GM23338 (cell line): ENCODE measurements at regions not wholly inside any gene's neighbourhood (a gene's known extent, or its start where the extent isn't known, plus 50 kb on each side); places are given as distances from the start of the nearest gene placed in this dataset.

Source experiments
- ATAC-seq: fragments of 200-7000 bp; cut with Tn5 transposase; 3 replicates; pipeline ENCODE4 v1.9.1; 2020
- DNase-seq: peaks from one replicate; pipeline ENCODE4 v3.0.0-alpha.2; 2015; ENCODE audit warnings: low spot score
- H2AFZ ChIP-seq: fragments of 200-600 bp; sonication (generic); 2 replicates; pipeline ENCODE4 v1.8.0; 2016; ENCODE audit warnings: antibody characterized with exemption, mild to moderate bottlenecking, moderate library complexity
- H3F3A ChIP-seq: fragments of 200-600 bp; sonication (generic); replicated peaks from 2 replicates; pipeline ENCODE4 v1.8.0; 2017; ENCODE audit warnings: antibody characterized with exemption, mixed run types, low read depth
- H3K27ac ChIP-seq: fragments of 200-600 bp; sonication (generic); 2 replicates; pipeline ENCODE4 v1.6.1; 2016; ENCODE audit warnings: low read depth
- H3K27me3 ChIP-seq: fragments of 200-600 bp; sonication (generic); 2 replicates; pipeline ENCODE4 v1.8.0; 2016; ENCODE audit warnings: mild to moderate bottlenecking, mixed run types, moderate library complexity; ENCODE audit not compliant: insufficient read depth
- H3K36me3 ChIP-seq: fragments of 200-600 bp; sonication (generic); 2 replicates; pipeline ENCODE4 v1.8.0; 2016; ENCODE audit warnings: mild to moderate bottlenecking; ENCODE audit not compliant: insufficient read depth
- H3K4me1 ChIP-seq: fragments of 200-600 bp; sonication (generic); 2 replicates; pipeline ENCODE4 v1.8.0; 2016; ENCODE audit warnings: mild to moderate bottlenecking, moderate library complexity; ENCODE audit not compliant: insufficient read depth
- H3K4me2 ChIP-seq: fragments of 200-600 bp; sonication (generic); 2 replicates; pipeline ENCODE4 v1.7.1; 2017; ENCODE audit warnings: mixed run types
- H3K4me3 ChIP-seq: fragments of 200-600 bp; sonication (generic); 2 replicates; pipeline ENCODE4 v1.6.1; 2016; ENCODE audit warnings: mixed run types
- H3K79me2 ChIP-seq: fragments of 200-600 bp; sonication (generic); replicated peaks from 2 replicates; pipeline ENCODE4 v1.8.0; 2017; ENCODE audit warnings: mild to moderate bottlenecking; ENCODE audit not compliant: insufficient read depth
- H3K9me2 ChIP-seq: fragments of 200-600 bp; sonication (generic); 2 replicates; pipeline ENCODE4 v1.8.0; 2017; ENCODE audit not compliant: insufficient read depth
- H4K20me1 ChIP-seq: fragments of 200-600 bp; sonication (generic); replicated peaks from 2 replicates; pipeline ENCODE4 v1.8.0; 2017; ENCODE audit warnings: mild to moderate bottlenecking; ENCODE audit not compliant: insufficient read depth
- H3K27ac Mint-ChIP-seq: 2 replicates; pipeline ENCODE4 v1.8.0; 2020; ENCODE audit warnings: inconsistent platforms, mild to moderate bottlenecking, moderate library complexity, mixed read lengths
- H3K27me3 Mint-ChIP-seq: 3 replicates; pipeline ENCODE4 v1.8.0; 2022; ENCODE audit warnings: low read depth, mild to moderate bottlenecking, moderate library complexity, mixed read lengths, inconsistent platforms; ENCODE audit not compliant: insufficient read depth, poor library complexity
- H3K36me3 Mint-ChIP-seq: 3 replicates; pipeline ENCODE4 v1.8.0; 2021; ENCODE audit warnings: low read depth, mild to moderate bottlenecking, inconsistent platforms, moderate library complexity, mixed read lengths
- H3K4me1 Mint-ChIP-seq: 3 replicates; pipeline ENCODE4 v1.8.0; 2020; ENCODE audit warnings: mild to moderate bottlenecking, inconsistent platforms, mixed read lengths
- H3K4me3 Mint-ChIP-seq: 3 replicates; pipeline ENCODE4 v1.8.0; 2021; ENCODE audit warnings: moderate library complexity, mild to moderate bottlenecking, inconsistent platforms, mixed read lengths
- H3K9me3 Mint-ChIP-seq: 3 replicates; pipeline ENCODE4 v1.8.0; 2020; ENCODE audit warnings: moderate library complexity, mild to moderate bottlenecking, inconsistent platforms, mixed read lengths
- EZH2 ChIP-seq: fragments of 200-600 bp; sonication (generic); IDR thresholded peaks from one replicate; pipeline ENCODE4 v1.8.0; 2017; ENCODE audit warnings: antibody characterized with exemption, mild to moderate bottlenecking, low read depth; ENCODE audit not compliant: unreplicated experiment
- JUNB ChIP-seq: IDR thresholded peaks from one replicate; pipeline ENCODE4 v1.6.1; 2016; ENCODE audit warnings: antibody characterized with exemption; ENCODE audit not compliant: unreplicated experiment
- NANOG ChIP-seq: IDR thresholded peaks from 2 replicates; pipeline ENCODE4 v1.6.1; 2016; ENCODE audit warnings: antibody characterized with exemption, borderline replicate concordance
- POLR2AphosphoS5 ChIP-seq: IDR thresholded peaks from 2 replicates; pipeline ENCODE4 v1.6.1; 2016; ENCODE audit warnings: antibody characterized with exemption, low read depth
- STAT1 ChIP-seq: IDR thresholded peaks from one replicate; pipeline ENCODE4 v1.6.1; 2016; ENCODE audit warnings: antibody characterized with exemption; ENCODE audit not compliant: unreplicated experiment
- ZNF114 ChIP-seq: fragments of 250-450 bp; sonication (Bioruptor Pico); IDR thresholded peaks from 2 replicates; pipeline ENCODE4 v1.5.0; 2020; ENCODE audit warnings: mild to moderate bottlenecking, moderate library complexity
- ZNF331 ChIP-seq: fragments of 250-450 bp; sonication (Bioruptor Pico); IDR thresholded peaks from 2 replicates; pipeline ENCODE4 v1.5.0; 2020; ENCODE audit warnings: low read depth, mild to moderate bottlenecking, moderate library complexity
- TF ChIP-seq, protein P1 (sequence below): fragments of 250-450 bp; sonication (Bioruptor Pico); IDR thresholded peaks from 2 replicates; pipeline ENCODE4 v1.5.0; 2020; ENCODE audit warnings: mild to moderate bottlenecking, moderate library complexity
- TF ChIP-seq, protein P2 (sequence below): IDR thresholded peaks from 2 replicates; pipeline ENCODE4 v1.6.1; 2016; ENCODE audit warnings: antibody characterized with exemption
- TF ChIP-seq, protein P3 (sequence below), 2 experiments: fragments of 200-600 bp in 1 of 2; sonication (generic) in 1 of 2; conservative IDR thresholded peaks; 2 replicates each; pipeline versions ENCODE4 v1.5.1 to v1.6.1; 2016 to 2017; ENCODE audit warnings: antibody characterized with exemption in 2 of 2, low read depth in 2 of 2, mild to moderate bottlenecking in 2 of 2, moderate library complexity in 1 of 2

DNA sequence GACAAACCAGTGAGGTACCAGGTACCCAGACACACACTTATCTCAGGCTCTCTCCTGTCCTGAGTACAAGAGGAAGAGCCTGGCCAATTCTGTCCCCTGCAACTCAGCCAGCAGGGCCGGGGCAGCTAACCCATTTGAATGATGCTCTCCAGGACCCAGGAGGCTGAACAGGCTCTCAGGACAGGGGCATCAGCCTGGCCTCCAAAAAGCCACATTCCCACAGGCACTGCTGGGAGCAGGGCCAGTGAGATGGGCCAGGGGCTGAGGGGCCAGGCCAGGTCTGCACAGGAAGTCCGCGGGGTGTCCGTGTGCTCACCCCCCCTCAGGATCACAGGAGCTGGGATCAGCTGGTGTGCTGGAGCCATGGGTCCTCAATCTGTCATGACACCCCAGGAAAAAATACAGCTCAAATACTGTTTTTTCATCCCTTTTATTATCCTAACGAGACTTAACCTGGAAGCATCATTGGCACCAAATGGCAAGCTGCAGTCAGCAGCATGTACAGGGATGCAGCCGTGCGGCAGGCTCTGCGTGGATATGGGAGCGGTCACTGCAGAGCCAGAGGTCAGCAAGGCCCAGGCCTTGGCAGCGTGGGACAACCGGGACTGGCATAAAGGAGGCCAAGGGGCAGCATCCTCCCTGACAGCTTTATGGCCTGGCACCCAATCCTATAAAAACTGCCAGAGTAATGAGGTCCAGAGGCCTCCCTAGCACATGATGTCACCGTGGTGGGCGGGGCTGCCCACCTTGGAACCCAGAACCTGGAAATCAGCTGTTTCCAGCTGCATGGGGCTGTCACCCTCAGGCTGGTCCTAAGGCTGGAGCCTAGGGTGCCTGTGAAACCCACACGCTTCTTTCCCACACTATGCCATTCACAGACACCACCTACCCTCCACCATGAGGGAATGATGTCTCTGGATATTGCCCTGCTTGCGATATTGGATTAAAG lies 276.7 kb downstream of the C16orf95 start:
- TF ChIP-seq NANOG (no peak), ZNF331 (CRISPR knock-in tag) (no peak)

DNA sequence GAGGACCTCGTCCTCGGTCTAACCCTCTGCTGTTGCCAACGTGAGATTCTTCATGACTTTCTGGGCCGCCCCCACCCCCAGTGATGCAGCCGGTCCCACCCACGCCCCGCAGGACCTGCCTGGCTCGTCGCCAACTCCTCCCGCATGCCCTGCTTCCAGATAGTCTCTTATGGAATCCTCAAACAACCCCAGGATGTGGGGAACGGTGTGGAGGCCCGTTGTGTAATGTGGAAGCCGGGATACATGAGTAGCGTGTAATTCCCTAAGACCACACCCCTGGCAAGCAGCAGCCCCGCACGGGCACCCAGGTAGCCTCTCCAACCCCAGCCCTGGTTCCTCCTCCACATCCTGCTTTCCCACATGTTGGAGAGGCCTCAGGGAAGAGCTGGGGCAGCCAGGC lies 275.9 kb downstream of the C16orf95 start:
- TF ChIP-seq POLR2AphosphoS5 (no peak), JUNB (no peak), NANOG (no peak), EZH2 (no peak), STAT1 (no peak), ZNF114 (CRISPR knock-in tag) (no peak), ZNF331 (CRISPR knock-in tag) (no peak)
- TF ChIP-seq, protein P1, sequence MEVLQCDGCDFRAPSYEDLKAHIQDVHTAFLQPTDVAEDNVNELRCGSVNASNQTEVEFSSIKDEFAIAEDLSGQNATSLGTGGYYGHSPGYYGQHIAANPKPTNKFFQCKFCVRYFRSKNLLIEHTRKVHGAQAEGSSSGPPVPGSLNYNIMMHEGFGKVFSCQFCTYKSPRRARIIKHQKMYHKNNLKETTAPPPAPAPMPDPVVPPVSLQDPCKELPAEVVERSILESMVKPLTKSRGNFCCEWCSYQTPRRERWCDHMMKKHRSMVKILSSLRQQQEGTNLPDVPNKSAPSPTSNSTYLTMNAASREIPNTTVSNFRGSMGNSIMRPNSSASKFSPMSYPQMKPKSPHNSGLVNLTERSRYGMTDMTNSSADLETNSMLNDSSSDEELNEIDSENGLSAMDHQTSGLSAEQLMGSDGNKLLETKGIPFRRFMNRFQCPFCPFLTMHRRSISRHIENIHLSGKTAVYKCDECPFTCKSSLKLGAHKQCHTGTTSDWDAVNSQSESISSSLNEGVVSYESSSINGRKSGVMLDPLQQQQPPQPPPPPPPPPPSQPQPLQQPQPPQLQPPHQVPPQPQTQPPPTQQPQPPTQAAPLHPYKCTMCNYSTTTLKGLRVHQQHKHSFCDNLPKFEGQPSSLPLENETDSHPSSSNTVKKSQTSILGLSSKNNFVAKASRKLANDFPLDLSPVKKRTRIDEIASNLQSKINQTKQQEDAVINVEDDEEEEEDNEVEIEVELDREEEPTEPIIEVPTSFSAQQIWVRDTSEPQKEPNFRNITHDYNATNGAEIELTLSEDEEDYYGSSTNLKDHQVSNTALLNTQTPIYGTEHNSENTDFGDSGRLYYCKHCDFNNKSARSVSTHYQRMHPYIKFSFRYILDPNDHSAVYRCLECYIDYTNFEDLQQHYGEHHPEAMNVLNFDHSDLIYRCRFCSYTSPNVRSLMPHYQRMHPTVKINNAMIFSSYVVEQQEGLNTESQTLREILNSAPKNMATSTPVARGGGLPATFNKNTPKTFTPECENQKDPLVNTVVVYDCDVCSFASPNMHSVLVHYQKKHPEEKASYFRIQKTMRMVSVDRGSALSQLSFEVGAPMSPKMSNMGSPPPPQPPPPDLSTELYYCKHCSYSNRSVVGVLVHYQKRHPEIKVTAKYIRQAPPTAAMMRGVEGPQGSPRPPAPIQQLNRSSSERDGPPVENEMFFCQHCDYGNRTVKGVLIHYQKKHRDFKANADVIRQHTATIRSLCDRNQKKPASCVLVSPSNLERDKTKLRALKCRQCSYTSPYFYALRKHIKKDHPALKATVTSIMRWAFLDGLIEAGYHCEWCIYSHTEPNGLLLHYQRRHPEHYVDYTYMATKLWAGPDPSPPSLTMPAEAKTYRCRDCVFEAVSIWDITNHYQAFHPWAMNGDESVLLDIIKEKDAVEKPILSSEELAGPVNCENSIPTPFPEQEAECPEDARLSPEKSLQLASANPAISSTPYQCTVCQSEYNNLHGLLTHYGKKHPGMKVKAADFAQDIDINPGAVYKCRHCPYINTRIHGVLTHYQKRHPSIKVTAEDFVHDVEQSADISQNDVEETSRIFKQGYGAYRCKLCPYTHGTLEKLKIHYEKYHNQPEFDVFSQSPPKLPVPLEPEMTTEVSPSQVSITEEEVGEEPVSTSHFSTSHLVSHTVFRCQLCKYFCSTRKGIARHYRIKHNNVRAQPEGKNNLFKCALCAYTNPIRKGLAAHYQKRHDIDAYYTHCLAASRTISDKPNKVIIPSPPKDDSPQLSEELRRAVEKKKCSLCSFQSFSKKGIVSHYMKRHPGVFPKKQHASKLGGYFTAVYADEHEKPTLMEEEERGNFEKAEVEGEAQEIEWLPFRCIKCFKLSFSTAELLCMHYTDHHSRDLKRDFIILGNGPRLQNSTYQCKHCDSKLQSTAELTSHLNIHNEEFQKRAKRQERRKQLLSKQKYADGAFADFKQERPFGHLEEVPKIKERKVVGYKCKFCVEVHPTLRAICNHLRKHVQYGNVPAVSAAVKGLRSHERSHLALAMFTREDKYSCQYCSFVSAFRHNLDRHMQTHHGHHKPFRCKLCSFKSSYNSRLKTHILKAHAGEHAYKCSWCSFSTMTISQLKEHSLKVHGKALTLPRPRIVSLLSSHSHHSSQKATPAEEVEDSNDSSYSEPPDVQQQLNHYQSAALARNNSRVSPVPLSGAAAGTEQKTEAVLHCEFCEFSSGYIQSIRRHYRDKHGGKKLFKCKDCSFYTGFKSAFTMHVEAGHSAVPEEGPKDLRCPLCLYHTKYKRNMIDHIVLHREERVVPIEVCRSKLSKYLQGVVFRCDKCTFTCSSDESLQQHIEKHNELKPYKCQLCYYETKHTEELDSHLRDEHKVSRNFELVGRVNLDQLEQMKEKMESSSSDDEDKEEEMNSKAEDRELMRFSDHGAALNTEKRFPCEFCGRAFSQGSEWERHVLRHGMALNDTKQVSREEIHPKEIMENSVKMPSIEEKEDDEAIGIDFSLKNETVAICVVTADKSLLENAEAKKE (CRISPR knock-in tag): no peak
- TF ChIP-seq, protein P2, sequence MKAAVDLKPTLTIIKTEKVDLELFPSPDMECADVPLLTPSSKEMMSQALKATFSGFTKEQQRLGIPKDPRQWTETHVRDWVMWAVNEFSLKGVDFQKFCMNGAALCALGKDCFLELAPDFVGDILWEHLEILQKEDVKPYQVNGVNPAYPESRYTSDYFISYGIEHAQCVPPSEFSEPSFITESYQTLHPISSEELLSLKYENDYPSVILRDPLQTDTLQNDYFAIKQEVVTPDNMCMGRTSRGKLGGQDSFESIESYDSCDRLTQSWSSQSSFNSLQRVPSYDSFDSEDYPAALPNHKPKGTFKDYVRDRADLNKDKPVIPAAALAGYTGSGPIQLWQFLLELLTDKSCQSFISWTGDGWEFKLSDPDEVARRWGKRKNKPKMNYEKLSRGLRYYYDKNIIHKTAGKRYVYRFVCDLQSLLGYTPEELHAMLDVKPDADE: no peak
- TF ChIP-seq, protein P3, sequence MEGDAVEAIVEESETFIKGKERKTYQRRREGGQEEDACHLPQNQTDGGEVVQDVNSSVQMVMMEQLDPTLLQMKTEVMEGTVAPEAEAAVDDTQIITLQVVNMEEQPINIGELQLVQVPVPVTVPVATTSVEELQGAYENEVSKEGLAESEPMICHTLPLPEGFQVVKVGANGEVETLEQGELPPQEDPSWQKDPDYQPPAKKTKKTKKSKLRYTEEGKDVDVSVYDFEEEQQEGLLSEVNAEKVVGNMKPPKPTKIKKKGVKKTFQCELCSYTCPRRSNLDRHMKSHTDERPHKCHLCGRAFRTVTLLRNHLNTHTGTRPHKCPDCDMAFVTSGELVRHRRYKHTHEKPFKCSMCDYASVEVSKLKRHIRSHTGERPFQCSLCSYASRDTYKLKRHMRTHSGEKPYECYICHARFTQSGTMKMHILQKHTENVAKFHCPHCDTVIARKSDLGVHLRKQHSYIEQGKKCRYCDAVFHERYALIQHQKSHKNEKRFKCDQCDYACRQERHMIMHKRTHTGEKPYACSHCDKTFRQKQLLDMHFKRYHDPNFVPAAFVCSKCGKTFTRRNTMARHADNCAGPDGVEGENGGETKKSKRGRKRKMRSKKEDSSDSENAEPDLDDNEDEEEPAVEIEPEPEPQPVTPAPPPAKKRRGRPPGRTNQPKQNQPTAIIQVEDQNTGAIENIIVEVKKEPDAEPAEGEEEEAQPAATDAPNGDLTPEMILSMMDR (conservative IDR thresholded peaks at IDR 0.05; ENCODE audit: low read depth in 2 of 2): no peak
- ATAC-seq (no peak), DNase-seq (no peak)
- Histone ChIP-seq H3K36me3 (no peaks in the 10 kb centered on the region), H3F3A (no peaks in the 10 kb centered on the region), H3K4me1 (no peaks in the 10 kb centered on the region), H4K20me1 (no peaks in the 10 kb centered on the region), H3K9me2 (no peaks in the 10 kb centered on the region), H2AFZ (no peak overlapping the region), H3K27ac (no peak overlapping the region), H3K79me2 (no peaks in the 10 kb centered on the region), H3K4me2 (no peak overlapping the region), H3K27me3 (no peaks in the 10 kb centered on the region), H3K4me3 (no peak overlapping the region)
- H3K36me3 Mint-ChIP-seq: no peaks in the 10 kb centered on the region
- peaks cover 7% of the 10 kb centered on the region; the same call in 1 of the 3 replicates for H3K4me1 Mint-ChIP-seq
- no peaks in the 10 kb centered on the region; the same call in 2 of the 3 replicates for H3K9me3 Mint-ChIP-seq
- no peak overlapping the region for H3K27ac Mint-ChIP-seq
- no peak overlapping the region for H3K4me3 Mint-ChIP-seq
- H3K27me3 Mint-ChIP-seq: peaks cover 12% of the 10 kb centered on the region

More for the DNA sequence above, 276.7 kb downstream of the C16orf95 start:
- Histone ChIP-seq H3F3A (no peaks in the 10 kb centered on the region), H3K27me3 (no peaks in the 10 kb centered on the region), H3K4me1 (no peaks in the 10 kb centered on the region), H3K36me3 (no peaks in the 10 kb centered on the region), H3K27ac (no peak overlapping the region), H3K4me3 (no peak overlapping the region), H3K4me2 (no peak overlapping the region), H2AFZ (no peak overlapping the region), H3K79me2 (no peaks in the 10 kb centered on the region), H4K20me1 (no peaks in the 10 kb centered on the region), H3K9me2 (no peaks in the 10 kb centered on the region)
- Mint-ChIP-seq H3K4me3 (no peak overlapping the region), H3K4me1 (peaks cover 7% of the 10 kb centered on the region; the same call in 1 of the 3 replicates), H3K36me3 (no peaks in the 10 kb centered on the region), H3K27me3 (peaks cover 12% of the 10 kb centered on the region), H3K27ac (no peak overlapping the region), H3K9me3 (no peaks in the 10 kb centered on the region; the same call in 2 of the 3 replicates)
- no peak for DNase-seq
- ATAC-seq: no peak
